WTC11 (cell line): ENCODE measurements at regions not wholly inside any gene's neighbourhood (a gene's known extent, or its start where the extent isn't known, plus 50 kb on each side); places are given as distances from the start of the nearest gene placed in this dataset.

ENCODE experiments used
- MYBL2 ChIP-seq: sonication (generic); formaldehyde crosslinking; IDR thresholded peaks from 2 replicates; pipeline ENCODE4 v1.8.1; 2023; ENCODE audit warnings: mild to moderate bottlenecking, moderate library complexity, missing genetic modification reagents
- SP1 ChIP-seq: sonication (generic); formaldehyde crosslinking; conservative IDR thresholded peaks from 2 replicates; pipeline ENCODE4 v1.8.1; 2022; ENCODE audit warnings: missing genetic modification reagents
- TEAD4 ChIP-seq: sonication (generic); formaldehyde crosslinking; IDR thresholded peaks from 2 replicates; pipeline ENCODE4 v1.8.0; 2022; ENCODE audit warnings: mild to moderate bottlenecking, missing genetic modification reagents
- TF ChIP-seq, protein P1 (sequence below): sonication (generic); formaldehyde crosslinking; IDR thresholded peaks from 2 replicates; pipeline ENCODE4 v1.8.0; 2023; ENCODE audit warnings: mild to moderate bottlenecking, missing genetic modification reagents

DNA sequence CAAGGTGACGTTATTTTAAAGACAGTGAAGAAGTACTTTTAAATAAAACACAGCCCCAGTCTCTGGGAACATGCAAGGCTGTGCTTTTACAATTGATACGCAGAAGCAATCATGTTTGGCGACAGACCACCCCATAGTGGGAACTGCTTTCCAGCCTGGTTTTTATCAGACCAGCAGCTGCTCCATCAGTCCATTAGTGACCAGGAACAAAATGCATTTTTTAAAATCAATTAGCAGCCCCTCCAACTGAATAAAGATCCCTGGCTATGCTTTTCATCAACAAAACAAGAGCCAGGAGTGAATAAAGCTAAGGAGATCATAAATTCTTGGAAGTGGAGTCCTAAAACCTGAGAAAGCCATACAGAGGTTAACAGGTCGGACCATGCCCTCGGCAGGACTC, 153.0 kb upstream of the TENM3 start:
- TF ChIP-seq MYBL2 = no peak
- TF ChIP-seq TEAD4 (CRISPR knock-in tag) = no peak
- no peak for TF ChIP-seq SP1 (CRISPR knock-in tag)
- TF ChIP-seq, protein P1, sequence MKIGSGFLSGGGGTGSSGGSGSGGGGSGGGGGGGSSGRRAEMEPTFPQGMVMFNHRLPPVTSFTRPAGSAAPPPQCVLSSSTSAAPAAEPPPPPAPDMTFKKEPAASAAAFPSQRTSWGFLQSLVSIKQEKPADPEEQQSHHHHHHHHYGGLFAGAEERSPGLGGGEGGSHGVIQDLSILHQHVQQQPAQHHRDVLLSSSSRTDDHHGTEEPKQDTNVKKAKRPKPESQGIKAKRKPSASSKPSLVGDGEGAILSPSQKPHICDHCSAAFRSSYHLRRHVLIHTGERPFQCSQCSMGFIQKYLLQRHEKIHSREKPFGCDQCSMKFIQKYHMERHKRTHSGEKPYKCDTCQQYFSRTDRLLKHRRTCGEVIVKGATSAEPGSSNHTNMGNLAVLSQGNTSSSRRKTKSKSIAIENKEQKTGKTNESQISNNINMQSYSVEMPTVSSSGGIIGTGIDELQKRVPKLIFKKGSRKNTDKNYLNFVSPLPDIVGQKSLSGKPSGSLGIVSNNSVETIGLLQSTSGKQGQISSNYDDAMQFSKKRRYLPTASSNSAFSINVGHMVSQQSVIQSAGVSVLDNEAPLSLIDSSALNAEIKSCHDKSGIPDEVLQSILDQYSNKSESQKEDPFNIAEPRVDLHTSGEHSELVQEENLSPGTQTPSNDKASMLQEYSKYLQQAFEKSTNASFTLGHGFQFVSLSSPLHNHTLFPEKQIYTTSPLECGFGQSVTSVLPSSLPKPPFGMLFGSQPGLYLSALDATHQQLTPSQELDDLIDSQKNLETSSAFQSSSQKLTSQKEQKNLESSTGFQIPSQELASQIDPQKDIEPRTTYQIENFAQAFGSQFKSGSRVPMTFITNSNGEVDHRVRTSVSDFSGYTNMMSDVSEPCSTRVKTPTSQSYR (CRISPR knock-in tag) = no peak
